ENCODE measurements at regions not wholly inside any gene's neighbourhood (a gene's known extent, or its start where the extent isn't known, plus 50 kb on each side); places are given as distances from the start of the nearest gene placed in this dataset.

DNA sequence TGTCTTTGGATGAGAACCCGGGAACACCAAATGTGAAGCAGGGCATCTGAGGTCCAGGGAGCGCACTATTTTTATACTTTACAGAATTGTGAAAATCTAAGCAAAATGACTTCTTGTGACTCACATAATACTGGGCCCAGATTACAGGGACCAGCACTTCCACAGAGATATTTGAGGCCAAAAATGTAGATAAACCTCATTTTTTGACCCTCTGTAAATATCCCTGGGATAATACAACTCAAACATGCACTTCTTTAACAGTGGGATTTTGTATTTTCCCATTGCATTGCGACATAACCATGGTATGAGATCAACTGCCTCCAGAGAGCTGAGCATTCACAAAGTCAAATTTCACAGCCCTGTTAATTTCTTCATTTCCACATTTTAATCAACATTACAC is 289.4 kb upstream of the ADGRL4 start:
- no peaks in the 10 kb centered on the region for H3K4me1 ChIP-seq (ENCODE audit: insufficient read depth, low read length, severe bottlenecking)
- TF ChIP-seq CTCF (IDR thresholded peaks at IDR 0.05; ENCODE audit: low read length), result no peak
- TF ChIP-seq EZH2 (IDR thresholded peaks at IDR 0.05; ENCODE audit: borderline replicate concordance, low read length), result no peak
- no peak overlapping the region for H2AFZ ChIP-seq (ENCODE audit: low read length)
- no peak overlapping the region for H3K27ac ChIP-seq (ENCODE audit: low read depth, low read length, poor library complexity, severe bottlenecking)
- no peak overlapping the region for H3K4me3 ChIP-seq (ENCODE audit: low read depth, low read length, poor library complexity, severe bottlenecking)
- no peaks in the 10 kb centered on the region for H3K79me2 ChIP-seq (ENCODE audit: insufficient read depth, low read length)
- no peaks in the 10 kb centered on the region for H3K9me2 ChIP-seq (ENCODE audit: low read depth, low read length)
- H4K20me1 ChIP-seq (ENCODE audit: insufficient read depth, low read length), result no peaks in the 10 kb centered on the region
- H3K36me3 ChIP-seq (ENCODE audit: insufficient read depth, low read length), result no peaks in the 10 kb centered on the region
- H3K9me3 ChIP-seq (ENCODE audit: low read length), result no peaks in the 10 kb centered on the region
- H3F3A ChIP-seq (ENCODE audit: insufficient read depth, low read length), result no peaks in the 10 kb centered on the region
- no peaks in the 10 kb centered on the region for H3K27me3 ChIP-seq (ENCODE audit: insufficient read depth, low read length)
- H3K4me2 ChIP-seq (ENCODE audit: low read length), result no peak overlapping the region
- no peak overlapping the region for H3K9ac ChIP-seq (ENCODE audit: low read length)

GRCh38 chr1:79293611-79294010 is 287.1 kb upstream of the ADGRL4 start:
- Histone ChIP-seq H3K4me2 (ENCODE audit: low read length) (no peak overlapping the region), H4K20me1 (ENCODE audit: insufficient read depth, low read length) (no peaks in the 10 kb centered on the region), H3K36me3 (ENCODE audit: insufficient read depth, low read length) (no peaks in the 10 kb centered on the region), H2AFZ (ENCODE audit: low read length) (no peak overlapping the region), H3K27me3 (ENCODE audit: insufficient read depth, low read length) (no peaks in the 10 kb centered on the region), H3K9me3 (ENCODE audit: low read length) (no peaks in the 10 kb centered on the region), H3K9ac (ENCODE audit: low read length) (no peak overlapping the region), H3K4me1 (ENCODE audit: insufficient read depth, low read length, severe bottlenecking) (no peaks in the 10 kb centered on the region), H3K4me3 (ENCODE audit: low read depth, low read length, poor library complexity, severe bottlenecking) (no peak overlapping the region), H3F3A (ENCODE audit: insufficient read depth, low read length) (no peaks in the 10 kb centered on the region), H3K79me2 (ENCODE audit: insufficient read depth, low read length) (no peaks in the 10 kb centered on the region), H3K9me2 (ENCODE audit: low read depth, low read length) (no peaks in the 10 kb centered on the region), H3K27ac (ENCODE audit: low read depth, low read length, poor library complexity, severe bottlenecking) (no peak overlapping the region)
- no peak for TF ChIP-seq EZH2 (IDR thresholded peaks at IDR 0.05; ENCODE audit: borderline replicate concordance, low read length)
- no peak for TF ChIP-seq CTCF (IDR thresholded peaks at IDR 0.05; ENCODE audit: low read length)

GRCh38 chr1:79290927-79291474 is 284.5 kb upstream of the ADGRL4 start:
- no peak overlapping the region for H3K27ac ChIP-seq (ENCODE audit: low read depth, low read length, poor library complexity, severe bottlenecking)
- no peaks in the 10 kb centered on the region for H3K4me1 ChIP-seq (ENCODE audit: insufficient read depth, low read length, severe bottlenecking)
- H3K9ac ChIP-seq (ENCODE audit: low read length), result no peak overlapping the region
- H3K4me3 ChIP-seq (ENCODE audit: low read depth, low read length, poor library complexity, severe bottlenecking), result no peak overlapping the region
- H3K79me2 ChIP-seq (ENCODE audit: insufficient read depth, low read length), result no peaks in the 10 kb centered on the region
- TF ChIP-seq CTCF (IDR thresholded peaks at IDR 0.05; ENCODE audit: low read length), result no peak
- TF ChIP-seq EZH2 (IDR thresholded peaks at IDR 0.05; ENCODE audit: borderline replicate concordance, low read length), result no peak
- H3F3A ChIP-seq (ENCODE audit: insufficient read depth, low read length), result no peaks in the 10 kb centered on the region
- no peaks in the 10 kb centered on the region for H3K9me2 ChIP-seq (ENCODE audit: low read depth, low read length)
- no peak overlapping the region for H3K4me2 ChIP-seq (ENCODE audit: low read length)
- no peaks in the 10 kb centered on the region for H3K9me3 ChIP-seq (ENCODE audit: low read length)
- H3K36me3 ChIP-seq (ENCODE audit: insufficient read depth, low read length), result no peaks in the 10 kb centered on the region
- no peaks in the 10 kb centered on the region for H4K20me1 ChIP-seq (ENCODE audit: insufficient read depth, low read length)
- H3K27me3 ChIP-seq (ENCODE audit: insufficient read depth, low read length), result no peaks in the 10 kb centered on the region
- H2AFZ ChIP-seq (ENCODE audit: low read length), result no peak overlapping the region
